Spleen (tissue), 7 donors: ENCODE measurements at regions not wholly inside any gene's neighbourhood (a gene's known extent, or its start where the extent isn't known, plus 50 kb on each side); places are given as distances from the start of the nearest gene placed in this dataset.
A peak's percentile ranks its signal among the peaks of the same experiment; 100 is the strongest.

ENCODE experiments used
- POLR2AphosphoS5 ChIP-seq, 3 donors: sonication (generic); formaldehyde crosslinking; IDR thresholded peaks; one replicate each; pipeline ENCODE4 v1.5.1; 2017; ENCODE audit warnings: antibody characterized with exemption in 3 of 3
- TF ChIP-seq, protein P1 (sequence below), 11 experiments: fragments of 200-600 bp in 7 of 11; fragments of 450-650 bp in 4 of 11; sonication (generic) in 4 of 11; IDR thresholded peaks in 8 of 11; conservative IDR thresholded peaks in 3 of 11; 1 replicate in 7 of 11; 2 replicates in 4 of 11; pipeline versions ENCODE4 v1.4.0 to v1.8.0; 2016 to 2021; ENCODE audit warnings: antibody characterized with exemption in 11 of 11, inconsistent platforms in 4 of 11, mild to moderate bottlenecking in 1 of 11
- donor health status: DM: no; HTN: no; CAD: no; lungs with moderate emphysema.
- donor health status: DM: no; HTN: no; CAD: no.
- donor health status: DM: no; HTN: no; CAD: no.

DNA sequence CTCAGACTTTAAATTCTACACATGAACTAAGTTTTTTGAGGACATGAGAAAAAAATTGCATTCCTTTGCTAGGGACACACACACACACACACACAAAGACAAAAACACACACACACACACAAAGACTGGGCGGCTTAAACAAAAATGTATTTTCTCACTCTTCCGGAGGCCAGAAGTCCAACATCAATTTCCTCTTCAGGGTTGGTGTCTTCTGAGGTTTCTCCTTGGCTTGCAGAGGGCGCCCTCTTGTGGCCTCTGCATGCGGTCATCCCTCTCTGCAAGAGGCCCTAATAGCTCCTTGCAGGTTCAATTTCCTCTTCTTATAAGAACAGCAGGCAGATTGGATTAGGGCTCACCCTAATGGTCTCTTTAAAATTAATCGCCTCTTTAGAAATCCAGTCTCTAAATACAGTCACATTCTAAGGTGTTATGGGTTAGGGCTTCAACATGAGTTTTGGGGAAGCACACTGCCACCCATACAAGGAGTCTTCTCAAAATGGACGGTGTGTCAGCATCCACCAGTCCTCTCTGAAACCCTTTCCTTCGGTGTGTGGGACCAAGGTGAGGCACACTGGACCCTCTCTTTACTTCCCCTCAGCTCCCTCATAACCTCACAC is 61.4 kb downstream of the GPR6 start:
- TF ChIP-seq, protein P1, sequence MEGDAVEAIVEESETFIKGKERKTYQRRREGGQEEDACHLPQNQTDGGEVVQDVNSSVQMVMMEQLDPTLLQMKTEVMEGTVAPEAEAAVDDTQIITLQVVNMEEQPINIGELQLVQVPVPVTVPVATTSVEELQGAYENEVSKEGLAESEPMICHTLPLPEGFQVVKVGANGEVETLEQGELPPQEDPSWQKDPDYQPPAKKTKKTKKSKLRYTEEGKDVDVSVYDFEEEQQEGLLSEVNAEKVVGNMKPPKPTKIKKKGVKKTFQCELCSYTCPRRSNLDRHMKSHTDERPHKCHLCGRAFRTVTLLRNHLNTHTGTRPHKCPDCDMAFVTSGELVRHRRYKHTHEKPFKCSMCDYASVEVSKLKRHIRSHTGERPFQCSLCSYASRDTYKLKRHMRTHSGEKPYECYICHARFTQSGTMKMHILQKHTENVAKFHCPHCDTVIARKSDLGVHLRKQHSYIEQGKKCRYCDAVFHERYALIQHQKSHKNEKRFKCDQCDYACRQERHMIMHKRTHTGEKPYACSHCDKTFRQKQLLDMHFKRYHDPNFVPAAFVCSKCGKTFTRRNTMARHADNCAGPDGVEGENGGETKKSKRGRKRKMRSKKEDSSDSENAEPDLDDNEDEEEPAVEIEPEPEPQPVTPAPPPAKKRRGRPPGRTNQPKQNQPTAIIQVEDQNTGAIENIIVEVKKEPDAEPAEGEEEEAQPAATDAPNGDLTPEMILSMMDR (IDR thresholded peaks at IDR 0.05 in 8 of 11, conservative IDR thresholded peaks at IDR 0.05 in 3 of 11): peak; percentile 78 to 94 (median 91)
- TF ChIP-seq POLR2AphosphoS5 (IDR thresholded peaks at IDR 0.05): peak in 1 of 3 donors; percentile 47
